Astrocyte (in vitro differentiated cells and primary cell): ENCODE measurements at regions not wholly inside any gene's neighbourhood (a gene's known extent, or its start where the extent isn't known, plus 50 kb on each side); places are given as distances from the start of the nearest gene placed in this dataset.

ENCODE experiments used
- DNase-seq: peaks from one replicate; pipeline ENCODE4 v3.0.0-alpha.2; 2010; ENCODE audit warnings: low read depth
- FAIRE-seq: peaks from 2 replicates; lab custom pipeline; 2011; peaks lifted over from hg19 to GRCh38; lab: Jason Lieb, UNC
- H2AFZ ChIP-seq: 2 replicates; pipeline ENCODE4 v1.6.0; 2012; ENCODE audit warnings: low read depth, low read length, inconsistent platforms
- H3K27ac ChIP-seq: 2 replicates; pipeline ENCODE4 v1.5.1; 2011; ENCODE audit warnings: low read depth, low read length, inconsistent platforms
- H3K27me3 ChIP-seq: 2 replicates; pipeline ENCODE4 v1.6.0; 2011; ENCODE audit warnings: low read length, inconsistent platforms; ENCODE audit not compliant: insufficient read depth
- H3K36me3 ChIP-seq: 2 replicates; pipeline ENCODE4 v1.5.1; 2011; ENCODE audit warnings: low read length, inconsistent platforms; ENCODE audit not compliant: insufficient read depth
- H3K4me1 ChIP-seq: 2 replicates; pipeline ENCODE4 v1.5.1; 2011; ENCODE audit warnings: low read length, inconsistent platforms; ENCODE audit not compliant: insufficient read depth
- H3K4me2 ChIP-seq: 2 replicates; pipeline ENCODE4 v1.6.0; 2012; ENCODE audit warnings: low read length, inconsistent platforms
- H3K4me3 ChIP-seq: 2 replicates; pipeline ENCODE4 v1.5.1; 2011; ENCODE audit warnings: low read depth, mild to moderate bottlenecking, low read length, inconsistent platforms; ENCODE audit not compliant: insufficient read depth
- H3K79me2 ChIP-seq: 2 replicates; pipeline ENCODE4 v1.6.0; 2012; ENCODE audit warnings: mild to moderate bottlenecking, low read length, inconsistent platforms; ENCODE audit not compliant: insufficient read depth
- H3K9ac ChIP-seq: 2 replicates; pipeline ENCODE4 v1.6.0; 2012; ENCODE audit warnings: mild to moderate bottlenecking, low read length, inconsistent platforms
- H3K9me3 ChIP-seq: 2 replicates; pipeline ENCODE4 v1.5.1; 2012; ENCODE audit warnings: low read depth, mild to moderate bottlenecking, low read length, inconsistent platforms; ENCODE audit not compliant: insufficient read depth
- H4K20me1 ChIP-seq: 2 replicates; pipeline ENCODE4 v1.6.0; 2012; ENCODE audit warnings: low read length, inconsistent platforms; ENCODE audit not compliant: insufficient read depth
- H3K27ac Mint-ChIP-seq: one replicate; pipeline ENCODE4 v1.8.0; 2021; ENCODE audit warnings: mild to moderate bottlenecking, mixed read lengths; ENCODE audit not compliant: unreplicated experiment
- H3K27me3 Mint-ChIP-seq: one replicate; pipeline ENCODE4 v1.8.0; 2021; ENCODE audit warnings: low read depth, mixed read lengths; ENCODE audit not compliant: unreplicated experiment
- H3K36me3 Mint-ChIP-seq: one replicate; pipeline ENCODE4 v1.8.0; 2021; ENCODE audit warnings: low read depth, mixed read lengths; ENCODE audit not compliant: unreplicated experiment
- H3K4me1 Mint-ChIP-seq: one replicate; pipeline ENCODE4 v1.8.0; 2021; ENCODE audit warnings: low read depth, mixed read lengths; ENCODE audit not compliant: unreplicated experiment
- H3K4me3 Mint-ChIP-seq: one replicate; pipeline ENCODE4 v1.8.0; 2021; ENCODE audit warnings: mild to moderate bottlenecking, moderate library complexity, mixed read lengths; ENCODE audit not compliant: unreplicated experiment
- H3K9me3 Mint-ChIP-seq: one replicate; pipeline ENCODE4 v1.8.0; 2021; ENCODE audit warnings: mild to moderate bottlenecking, mixed read lengths; ENCODE audit not compliant: unreplicated experiment
- EZH2 ChIP-seq: IDR thresholded peaks from 2 replicates; pipeline ENCODE4 v1.6.1; 2012; ENCODE audit warnings: mild to moderate bottlenecking, low read length, inconsistent platforms; ENCODE audit not compliant: insufficient read depth
- TF ChIP-seq, protein P1 (sequence below): IDR thresholded peaks from 2 replicates; pipeline ENCODE4 v1.5.1; 2011; ENCODE audit warnings: low read depth, mild to moderate bottlenecking, inconsistent platforms, low read length, moderate library complexity; ENCODE audit not compliant: insufficient read depth

DNA sequence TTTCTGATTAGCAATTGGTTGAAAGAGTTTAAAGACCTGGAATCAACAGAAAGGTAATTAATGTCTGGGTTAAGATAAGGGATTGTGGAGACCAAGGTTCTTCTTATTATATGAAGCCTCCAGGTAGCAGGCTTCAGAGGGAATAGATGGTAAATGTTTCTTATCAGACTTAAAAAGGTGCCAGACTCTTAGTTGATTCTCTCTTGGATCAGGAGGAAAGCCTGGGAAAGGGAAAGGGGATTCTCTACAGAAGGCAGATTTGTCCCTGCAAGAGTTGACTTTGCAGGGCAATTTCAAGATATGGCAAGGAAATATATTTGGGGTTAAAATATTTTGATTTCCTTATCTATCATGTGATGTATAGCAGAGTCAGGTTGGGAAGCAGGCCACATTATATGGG lies 153.1 kb upstream of the ARL4C start:
- Histone ChIP-seq H4K20me1 (no peaks in the 10 kb centered on the region), H3K4me1 (no peaks in the 10 kb centered on the region), H3K79me2 (no peaks in the 10 kb centered on the region), H3K4me2 (no peak overlapping the region), H3K36me3 (no peaks in the 10 kb centered on the region), H3K4me3 (no peak overlapping the region), H2AFZ (no peak overlapping the region), H3K27ac (no peak overlapping the region), H3K27me3 (no peaks in the 10 kb centered on the region), H3K9me3 (no peaks in the 10 kb centered on the region), H3K9ac (no peak overlapping the region)
- TF ChIP-seq EZH2 = no peak
- TF ChIP-seq, protein P1, sequence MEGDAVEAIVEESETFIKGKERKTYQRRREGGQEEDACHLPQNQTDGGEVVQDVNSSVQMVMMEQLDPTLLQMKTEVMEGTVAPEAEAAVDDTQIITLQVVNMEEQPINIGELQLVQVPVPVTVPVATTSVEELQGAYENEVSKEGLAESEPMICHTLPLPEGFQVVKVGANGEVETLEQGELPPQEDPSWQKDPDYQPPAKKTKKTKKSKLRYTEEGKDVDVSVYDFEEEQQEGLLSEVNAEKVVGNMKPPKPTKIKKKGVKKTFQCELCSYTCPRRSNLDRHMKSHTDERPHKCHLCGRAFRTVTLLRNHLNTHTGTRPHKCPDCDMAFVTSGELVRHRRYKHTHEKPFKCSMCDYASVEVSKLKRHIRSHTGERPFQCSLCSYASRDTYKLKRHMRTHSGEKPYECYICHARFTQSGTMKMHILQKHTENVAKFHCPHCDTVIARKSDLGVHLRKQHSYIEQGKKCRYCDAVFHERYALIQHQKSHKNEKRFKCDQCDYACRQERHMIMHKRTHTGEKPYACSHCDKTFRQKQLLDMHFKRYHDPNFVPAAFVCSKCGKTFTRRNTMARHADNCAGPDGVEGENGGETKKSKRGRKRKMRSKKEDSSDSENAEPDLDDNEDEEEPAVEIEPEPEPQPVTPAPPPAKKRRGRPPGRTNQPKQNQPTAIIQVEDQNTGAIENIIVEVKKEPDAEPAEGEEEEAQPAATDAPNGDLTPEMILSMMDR = no peak
- peaks cover 2% of the 10 kb centered on the region for H3K36me3 Mint-ChIP-seq
- no peaks in the 10 kb centered on the region for H3K4me1 Mint-ChIP-seq
- peaks cover 6% of the 10 kb centered on the region for H3K27me3 Mint-ChIP-seq
- H3K9me3 Mint-ChIP-seq = no peaks in the 10 kb centered on the region
- H3K27ac Mint-ChIP-seq = no peak overlapping the region
- FAIRE-seq (no peak), DNase-seq (no peak)
- no peak overlapping the region for H3K4me3 Mint-ChIP-seq

GRCh38 chr2:234643407-234643806 lies 146.5 kb upstream of the ARL4C start:
- DNase-seq (no peak), FAIRE-seq (no peak)
- Mint-ChIP-seq H3K9me3 (peaks cover 16% of the 10 kb centered on the region), H3K27me3 (no peaks in the 10 kb centered on the region), H3K27ac (no peak overlapping the region), H3K4me3 (no peak overlapping the region), H3K4me1 (peaks cover 4% of the 10 kb centered on the region), H3K36me3 (peaks cover 2% of the 10 kb centered on the region)
- Histone ChIP-seq H3K27ac (no peak overlapping the region), H3K4me1 (no peaks in the 10 kb centered on the region), H3K4me2 (no peak overlapping the region), H2AFZ (no peak overlapping the region), H3K36me3 (no peaks in the 10 kb centered on the region), H4K20me1 (no peaks in the 10 kb centered on the region), H3K9me3 (no peaks in the 10 kb centered on the region), H3K9ac (no peak overlapping the region), H3K4me3 (no peak overlapping the region), H3K27me3 (no peaks in the 10 kb centered on the region), H3K79me2 (no peaks in the 10 kb centered on the region)
- no peak for TF ChIP-seq EZH2
- TF ChIP-seq, protein P1 = no peak

- Mint-ChIP-seq H3K9me3 (peaks cover 19% of the 10 kb centered on the region), H3K4me3 (no peak overlapping the region), H3K27me3 (no peaks in the 10 kb centered on the region), H3K36me3 (peaks cover 3% of the 10 kb centered on the region), H3K4me1 (peaks cover 4% of the 10 kb centered on the region), H3K27ac (no peak overlapping the region)
- Histone ChIP-seq H3K9ac (no peak overlapping the region), H4K20me1 (no peaks in the 10 kb centered on the region), H3K79me2 (no peaks in the 10 kb centered on the region), H3K4me1 (no peaks in the 10 kb centered on the region), H3K27me3 (no peaks in the 10 kb centered on the region), H3K9me3 (no peaks in the 10 kb centered on the region), H3K27ac (no peak overlapping the region), H3K4me3 (no peak overlapping the region), H3K4me2 (no peak overlapping the region), H3K36me3 (no peaks in the 10 kb centered on the region), H2AFZ (no peak overlapping the region)
- no peak for TF ChIP-seq EZH2
- TF ChIP-seq, protein P1 = no peak
- FAIRE-seq = no peak
- DNase-seq = no peak
Observed at GRCh38 chr2:234641086-234641485, 144.2 kb upstream of the ARL4C start.
